Neural cell (in vitro differentiated cells): ENCODE measurements at regions not wholly inside any gene's neighbourhood (a gene's known extent, or its start where the extent isn't known, plus 50 kb on each side); places are given as distances from the start of the nearest gene placed in this dataset.

Source experiments
- H2AFZ ChIP-seq: fragments of 200-600, 300-800 bp; sonication (generic), shearing (Covaris generic); 2 replicates; pipeline ENCODE4 v1.6.0; 2014; ENCODE audit warnings: low read depth, mild to moderate bottlenecking, antibody characterized with exemption, low read length, moderate library complexity
- H3F3A ChIP-seq: fragments of 200-600 bp; shearing (Covaris generic); 2 replicates; pipeline ENCODE4 v1.6.1; 2016; ENCODE audit warnings: mild to moderate bottlenecking, moderate library complexity, mixed read lengths, antibody characterized with exemption, low read length; ENCODE audit not compliant: insufficient read depth, poor library complexity, severe bottlenecking
- H3K27ac ChIP-seq: fragments of 200-600, 300-800 bp; sonication (generic), shearing (Covaris generic); 2 replicates; pipeline ENCODE4 v1.5.1; 2014; ENCODE audit warnings: mild to moderate bottlenecking, low read length, moderate library complexity
- H3K27me3 ChIP-seq: fragments of 300-800, 200-600 bp; sonication (generic), shearing (Covaris generic); 2 replicates; pipeline ENCODE4 v1.6.0; 2014; ENCODE audit warnings: mild to moderate bottlenecking, low read depth, low read length, moderate library complexity; ENCODE audit not compliant: insufficient read depth
- H3K36me3 ChIP-seq: fragments of 300-800, 200-600 bp; sonication (generic), shearing (Covaris generic); 2 replicates; pipeline ENCODE4 v1.5.1; 2014; ENCODE audit warnings: mild to moderate bottlenecking, antibody characterized with exemption, low read length, moderate library complexity; ENCODE audit not compliant: insufficient read depth
- H3K4me2 ChIP-seq: fragments of 300-800, 200-600 bp; sonication (generic), shearing (Covaris generic); 2 replicates; pipeline ENCODE4 v1.6.0; 2014; ENCODE audit warnings: mild to moderate bottlenecking, low read length
- H3K4me3 ChIP-seq: fragments of 300-800, 200-600 bp; sonication (generic), shearing (Covaris generic); 2 replicates; pipeline ENCODE4 v1.5.1; 2014; ENCODE audit warnings: mild to moderate bottlenecking, low read length, moderate library complexity
- H3K79me2 ChIP-seq: fragments of 200-600 bp; shearing (Covaris generic); replicated peaks from 2 replicates; pipeline ENCODE4 v1.6.0; 2014; ENCODE audit warnings: mild to moderate bottlenecking, low read length, moderate library complexity; ENCODE audit not compliant: insufficient read depth
- H3K9ac ChIP-seq: fragments of 300-800, 200-600 bp; sonication (generic), shearing (Covaris generic); 2 replicates; pipeline ENCODE4 v1.6.1; 2016; ENCODE audit warnings: mild to moderate bottlenecking, low read length, mixed read lengths
- H3K9me2 ChIP-seq: fragments of 200-600 bp; shearing (Covaris generic); 2 replicates; pipeline ENCODE4 v1.6.1; 2016; ENCODE audit warnings: mild to moderate bottlenecking, low read length, mixed read lengths; ENCODE audit not compliant: insufficient read depth
- H3K9me3 ChIP-seq: fragments of 200-600, 300-800 bp; sonication (generic), shearing (Covaris generic); 2 replicates; pipeline ENCODE4 v1.6.1; 2016; ENCODE audit warnings: mild to moderate bottlenecking, mixed run types, low read length, moderate library complexity, mixed read lengths
- H4K20me1 ChIP-seq: fragments of 200-600 bp; shearing (Covaris generic); 2 replicates; pipeline ENCODE4 v1.6.1; 2016; ENCODE audit warnings: mild to moderate bottlenecking, mixed run types; ENCODE audit not compliant: insufficient read depth
- CTCF ChIP-seq: fragments of 450-650 bp; IDR thresholded peaks from 2 replicates; pipeline ENCODE4 v1.5.1; 2014; ENCODE audit warnings: antibody characterized with exemption, mild to moderate bottlenecking, moderate library complexity; ENCODE audit not compliant: poor library complexity, severe bottlenecking
- EP300 ChIP-seq: fragments of 450-650 bp; conservative IDR thresholded peaks from 2 replicates; pipeline ENCODE4 v1.6.1; 2014; ENCODE audit warnings: antibody characterized with exemption, mild to moderate bottlenecking, moderate library complexity; ENCODE audit not compliant: poor library complexity, severe bottlenecking
- EZH2 ChIP-seq: fragments of 200-600, 300-800 bp; shearing (Covaris generic), sonication (generic); IDR thresholded peaks from 2 replicates; pipeline ENCODE4 v1.6.1; 2014; ENCODE audit warnings: antibody characterized with exemption, low read length, borderline replicate concordance, mild to moderate bottlenecking; ENCODE audit not compliant: insufficient read depth, poor library complexity, severe bottlenecking
- MXI1 ChIP-seq: fragments of 450-650 bp; conservative IDR thresholded peaks from 2 replicates; pipeline ENCODE4 v1.6.1; 2014; ENCODE audit warnings: antibody characterized with exemption, mild to moderate bottlenecking; ENCODE audit not compliant: poor library complexity, severe bottlenecking
- POLR2AphosphoS5 ChIP-seq: IDR thresholded peaks from 2 replicates; pipeline ENCODE4 v1.6.1; 2012
- RAD21 ChIP-seq: fragments of 450-650 bp; conservative IDR thresholded peaks from 2 replicates; pipeline ENCODE4 v1.6.1; 2014; ENCODE audit warnings: antibody characterized with exemption, mild to moderate bottlenecking, moderate library complexity
- REST ChIP-seq: IDR thresholded peaks from 2 replicates; pipeline ENCODE4 v1.6.1; 2012; ENCODE audit warnings: borderline replicate concordance
- SMC3 ChIP-seq: fragments of 450-650 bp; conservative IDR thresholded peaks from 2 replicates; pipeline ENCODE4 v1.6.1; 2014; ENCODE audit warnings: antibody characterized with exemption, mild to moderate bottlenecking, moderate library complexity; ENCODE audit not compliant: poor library complexity
- TAF1 ChIP-seq: IDR thresholded peaks from 2 replicates; pipeline ENCODE4 v1.6.1; 2012; ENCODE audit warnings: low read depth

- Histone ChIP-seq H3K27ac (no peak overlapping the region), H3K27me3 (no peaks in the 10 kb centered on the region), H3K9me2 (no peaks in the 10 kb centered on the region), H4K20me1 (no peaks in the 10 kb centered on the region), H2AFZ (no peak overlapping the region), H3K79me2 (no peaks in the 10 kb centered on the region), H3F3A (no peaks in the 10 kb centered on the region), H3K4me2 (no peak overlapping the region), H3K9me3 (no peaks in the 10 kb centered on the region), H3K4me3 (no peak overlapping the region), H3K9ac (no peak overlapping the region), H3K36me3 (no peaks in the 10 kb centered on the region)
- TF ChIP-seq RAD21 (no peak), TAF1 (no peak), POLR2AphosphoS5 (no peak), EP300 (no peak), MXI1 (no peak), EZH2 (no peak), REST (no peak), CTCF (no peak), SMC3 (no peak)
Observed at GRCh38 chr2:226478109-226478809, 321.4 kb downstream of the IRS1 start.

GRCh38 chr2:226477221-226478108 is 322.2 kb downstream of the IRS1 start:
- Histone ChIP-seq H3K9ac (no peak overlapping the region), H2AFZ (no peak overlapping the region)

More at GRCh38 chr2:226477221-226478108, 322.2 kb downstream of the IRS1 start:
- no peak overlapping the region for H3K4me3 ChIP-seq
- no peak overlapping the region for H3K27ac ChIP-seq
- no peaks in the 10 kb centered on the region for H4K20me1 ChIP-seq
- H3K4me2 ChIP-seq, result no peak overlapping the region
- no peaks in the 10 kb centered on the region for H3K9me3 ChIP-seq
- no peaks in the 10 kb centered on the region for H3F3A ChIP-seq
- H3K27me3 ChIP-seq, result no peaks in the 10 kb centered on the region
- H3K79me2 ChIP-seq, result no peaks in the 10 kb centered on the region
- H3K9me2 ChIP-seq, result no peaks in the 10 kb centered on the region
- no peaks in the 10 kb centered on the region for H3K36me3 ChIP-seq
- no peak for TF ChIP-seq RAD21
- TF ChIP-seq EP300, result no peak
- TF ChIP-seq POLR2AphosphoS5, result no peak
- no peak for TF ChIP-seq REST
- no peak for TF ChIP-seq EZH2
- no peak for TF ChIP-seq SMC3
- TF ChIP-seq CTCF, result no peak
- no peak for TF ChIP-seq TAF1
- TF ChIP-seq MXI1, result no peak
